Loucy (cell line): ENCODE measurements at regions not wholly inside any gene's neighbourhood (a gene's known extent, or its start where the extent isn't known, plus 50 kb on each side); places are given as distances from the start of the nearest gene placed in this dataset.

Experiments used
- EZH2phosphoT487 ChIP-seq: fragments of 200-600 bp; IDR thresholded peaks from 2 replicates; pipeline ENCODE4 v1.6.1; 2018; ENCODE audit warnings: antibody characterized with exemption, mild to moderate bottlenecking, moderate library complexity, borderline replicate concordance
- TF ChIP-seq, protein P1 (sequence below): fragments of 200-600 bp; sonication (generic); conservative IDR thresholded peaks from 2 replicates; pipeline ENCODE4 v1.5.1; 2014; ENCODE audit warnings: mild to moderate bottlenecking, antibody characterized with exemption, low read length

DNA sequence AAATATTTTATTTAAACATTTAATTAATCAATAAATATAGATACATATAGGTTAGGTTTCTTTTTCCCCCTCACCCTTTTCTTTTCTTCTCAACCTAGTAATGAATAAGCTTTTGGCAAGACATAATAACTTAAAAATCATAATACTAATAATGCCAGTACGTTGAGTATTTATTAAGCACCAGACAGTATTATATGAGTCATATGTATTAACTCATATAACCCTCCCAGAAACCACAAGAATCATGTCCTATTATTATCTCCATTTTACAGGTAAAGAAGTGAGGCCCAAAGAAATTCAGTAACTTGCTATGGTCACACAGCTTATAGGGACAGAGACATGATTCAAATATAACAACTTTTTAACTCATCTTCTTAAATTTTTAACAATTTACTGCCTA, 834.5 kb upstream of the ADGRL2 start:
- TF ChIP-seq, protein P1, sequence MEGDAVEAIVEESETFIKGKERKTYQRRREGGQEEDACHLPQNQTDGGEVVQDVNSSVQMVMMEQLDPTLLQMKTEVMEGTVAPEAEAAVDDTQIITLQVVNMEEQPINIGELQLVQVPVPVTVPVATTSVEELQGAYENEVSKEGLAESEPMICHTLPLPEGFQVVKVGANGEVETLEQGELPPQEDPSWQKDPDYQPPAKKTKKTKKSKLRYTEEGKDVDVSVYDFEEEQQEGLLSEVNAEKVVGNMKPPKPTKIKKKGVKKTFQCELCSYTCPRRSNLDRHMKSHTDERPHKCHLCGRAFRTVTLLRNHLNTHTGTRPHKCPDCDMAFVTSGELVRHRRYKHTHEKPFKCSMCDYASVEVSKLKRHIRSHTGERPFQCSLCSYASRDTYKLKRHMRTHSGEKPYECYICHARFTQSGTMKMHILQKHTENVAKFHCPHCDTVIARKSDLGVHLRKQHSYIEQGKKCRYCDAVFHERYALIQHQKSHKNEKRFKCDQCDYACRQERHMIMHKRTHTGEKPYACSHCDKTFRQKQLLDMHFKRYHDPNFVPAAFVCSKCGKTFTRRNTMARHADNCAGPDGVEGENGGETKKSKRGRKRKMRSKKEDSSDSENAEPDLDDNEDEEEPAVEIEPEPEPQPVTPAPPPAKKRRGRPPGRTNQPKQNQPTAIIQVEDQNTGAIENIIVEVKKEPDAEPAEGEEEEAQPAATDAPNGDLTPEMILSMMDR = no peak
- TF ChIP-seq EZH2phosphoT487 = no peak
